NCI-H748 (cell line): ENCODE measurements at regions not wholly inside any gene's neighbourhood (a gene's known extent, or its start where the extent isn't known, plus 50 kb on each side); places are given as distances from the start of the nearest gene placed in this dataset.

Experiments
- DNase-seq: peaks from one replicate; lab custom pipeline; 2025; ENCODE audit not compliant: unreplicated experiment; lab: John Stamatoyannopoulos, UW

- peak; percentile 88 for DNase-seq
These were observed 357.8 kb upstream of the TBL1XR1 start for GRCh38 chr3:177554895-177555759.

- peak; percentile 12 for DNase-seq
These were observed 360.3 kb upstream of the TBL1XR1 start for GRCh38 chr3:177557548-177557947.

GRCh38 chr3:177561365-177561764, 364.1 kb upstream of the TBL1XR1 start:
- DNase-seq: peak; percentile 20

- DNase-seq: peak; percentile 73
These were observed 364.6 kb upstream of the TBL1XR1 start for GRCh38 chr3:177561769-177562392.

- DNase-seq: no peak
These were observed 366.0 kb upstream of the TBL1XR1 start for GRCh38 chr3:177563243-177563780.

- DNase-seq: no peak
These were observed 366.5 kb upstream of the TBL1XR1 start for GRCh38 chr3:177563792-177564191.

- no peak for DNase-seq
These were observed 368.7 kb upstream of the TBL1XR1 start for GRCh38 chr3:177565981-177566380.

GRCh38 chr3:177567833-177568232, 370.6 kb upstream of the TBL1XR1 start:
- no peak for DNase-seq

- DNase-seq: peak; percentile 12
These were observed 371.9 kb upstream of the TBL1XR1 start for GRCh38 chr3:177569193-177569592.

- no peak for DNase-seq
These were observed 372.8 kb upstream of the TBL1XR1 start for GRCh38 chr3:177569875-177570657.

GRCh38 chr3:177571271-177571943, 374.1 kb upstream of the TBL1XR1 start:
- DNase-seq: no peak

GRCh38 chr3:177571944-177572315, 374.6 kb upstream of the TBL1XR1 start:
- DNase-seq: no peak

- peak; percentile 72 for DNase-seq
These were observed 377.1 kb upstream of the TBL1XR1 start for GRCh38 chr3:177574222-177574856.

- DNase-seq: no peak
These were observed 379.5 kb upstream of the TBL1XR1 start for GRCh38 chr3:177576746-177577145.

GRCh38 chr3:177578488-177578887, 381.2 kb upstream of the TBL1XR1 start:
- no peak for DNase-seq

- no peak for DNase-seq
These were observed 382.1 kb upstream of the TBL1XR1 start for GRCh38 chr3:177579419-177579818.

- no peak for DNase-seq
These were observed 383.2 kb upstream of the TBL1XR1 start for GRCh38 chr3:177580437-177580836.

- no peak for DNase-seq
These were observed 388.0 kb upstream of the TBL1XR1 start for GRCh38 chr3:177585271-177585670.

GRCh38 chr3:177589041-177589650, 391.9 kb upstream of the TBL1XR1 start:
- DNase-seq: peak; percentile 38

GRCh38 chr3:177589911-177590381, 392.7 kb upstream of the TBL1XR1 start:
- peak; percentile 94 for DNase-seq
